Smooth muscle cell of the brain vasculature (primary cell): ENCODE measurements at regions not wholly inside any gene's neighbourhood (a gene's known extent, or its start where the extent isn't known, plus 50 kb on each side); places are given as distances from the start of the nearest gene placed in this dataset.

Source experiments
- DNase-seq: peaks from one replicate; pipeline ENCODE4 v3.0.0-alpha.2; 2012; ENCODE audit warnings: low read depth, low spot score

DNA sequence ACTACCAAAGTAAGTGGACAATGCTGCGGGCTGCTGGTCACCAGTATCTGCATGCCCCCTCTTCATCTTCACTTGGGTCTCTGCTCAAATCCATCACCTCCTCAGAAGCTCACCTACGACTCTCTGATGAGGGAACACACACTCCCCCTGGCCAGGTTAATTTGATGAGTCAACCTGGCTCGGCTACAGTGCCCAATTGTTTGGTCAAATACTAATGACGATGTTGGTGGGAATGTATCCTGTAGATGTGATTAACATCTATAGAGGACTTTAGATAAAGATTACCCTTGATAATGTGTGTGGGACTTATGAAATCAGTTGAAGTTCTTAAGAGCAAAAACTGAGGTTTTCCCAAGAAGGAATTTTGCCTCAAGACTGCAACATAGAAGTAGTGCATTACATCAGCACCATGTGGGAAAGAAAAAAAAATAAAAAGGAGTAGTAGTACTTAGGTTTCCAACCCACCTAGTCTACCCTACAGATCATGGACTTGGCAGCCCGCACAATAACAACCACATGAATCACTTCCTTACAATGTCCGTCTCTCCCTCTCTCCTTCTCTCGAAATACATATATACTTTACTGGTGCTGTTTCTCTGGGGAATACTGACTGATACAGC, 467.3 kb downstream of the DNAH5 start:
- no peak for DNase-seq

GRCh38 chr5:13472842-13473241, 471.6 kb downstream of the DNAH5 start:
- no peak for DNase-seq

- no peak for DNase-seq
These were observed 473.5 kb downstream of the DNAH5 start for GRCh38 chr5:13470975-13471374.

- no peak for DNase-seq
These were observed 474.2 kb downstream of the DNAH5 start for GRCh38 chr5:13470263-13470662.

DNA sequence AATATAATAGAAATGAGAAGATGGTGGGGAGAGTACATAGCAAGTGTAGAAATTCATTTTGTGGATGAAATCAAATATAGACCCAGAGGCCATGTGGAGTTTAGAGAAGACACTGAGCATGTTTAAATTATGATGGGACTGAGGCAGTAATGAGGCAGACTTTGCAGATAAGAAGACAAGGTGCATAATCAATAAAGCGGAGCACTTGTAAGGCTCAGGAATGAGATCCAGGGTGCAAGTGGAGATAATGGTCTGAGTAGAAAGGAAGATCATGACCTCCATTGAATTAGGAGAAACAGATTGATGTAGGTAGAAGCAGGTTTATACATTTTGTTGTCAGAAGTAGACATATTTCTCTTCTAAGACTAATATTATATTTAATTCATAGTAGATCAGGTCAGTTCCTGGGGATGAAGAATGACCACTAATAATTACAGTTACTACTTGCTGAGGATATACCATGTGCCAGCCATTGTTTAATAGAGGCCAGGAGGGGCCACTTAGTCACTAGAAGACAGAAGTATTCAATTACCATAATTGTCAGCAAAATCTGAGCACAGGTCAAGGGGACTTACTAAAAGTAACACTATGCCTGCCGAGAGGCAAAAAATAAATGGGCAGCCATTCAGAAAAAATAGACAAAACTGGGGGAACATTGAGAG, 479.8 kb downstream of the DNAH5 start:
- DNase-seq, result no peak

GRCh38 chr5:13460587-13460986, 483.9 kb downstream of the DNAH5 start:
- no peak for DNase-seq

DNA sequence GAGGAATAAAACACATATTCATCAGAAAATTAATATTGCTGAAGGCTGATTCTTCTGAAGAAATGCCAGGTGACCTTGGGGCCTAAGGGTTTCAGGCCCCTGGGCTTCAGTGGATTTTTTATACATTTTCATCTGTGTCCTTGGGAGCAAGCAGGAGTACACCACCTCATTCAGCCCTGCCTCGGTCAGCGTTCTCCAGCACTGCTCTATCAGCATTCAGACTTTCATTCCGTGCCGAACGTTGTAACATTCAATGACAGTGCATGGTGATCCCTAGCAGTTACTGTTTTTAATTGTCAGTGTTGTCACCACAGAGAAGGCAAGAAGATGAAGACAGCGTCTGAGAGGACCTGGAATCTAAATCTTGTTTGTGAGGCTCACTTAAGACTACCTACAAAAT, 490.4 kb downstream of the DNAH5 start:
- no peak for DNase-seq

GRCh38 chr5:13448843-13449242, 495.6 kb downstream of the DNAH5 start:
- DNase-seq, result no peak

GRCh38 chr5:13439430-13439829, 505.1 kb downstream of the DNAH5 start:
- no peak for DNase-seq

GRCh38 chr5:13427827-13428557, 516.5 kb downstream of the DNAH5 start:
- no peak for DNase-seq

GRCh38 chr5:13412040-13412595, 532.4 kb downstream of the DNAH5 start:
- DNase-seq, result no peak

- DNase-seq, result no peak
These were observed 535.9 kb downstream of the DNAH5 start for GRCh38 chr5:13408616-13409015.

- DNase-seq, result no peak
These were observed 541.1 kb downstream of the DNAH5 start for GRCh38 chr5:13403351-13403750.

GRCh38 chr5:13385066-13385465, 559.4 kb downstream of the DNAH5 start:
- DNase-seq, result no peak

GRCh38 chr5:13382232-13382631, 562.3 kb downstream of the DNAH5 start:
- no peak for DNase-seq

DNA sequence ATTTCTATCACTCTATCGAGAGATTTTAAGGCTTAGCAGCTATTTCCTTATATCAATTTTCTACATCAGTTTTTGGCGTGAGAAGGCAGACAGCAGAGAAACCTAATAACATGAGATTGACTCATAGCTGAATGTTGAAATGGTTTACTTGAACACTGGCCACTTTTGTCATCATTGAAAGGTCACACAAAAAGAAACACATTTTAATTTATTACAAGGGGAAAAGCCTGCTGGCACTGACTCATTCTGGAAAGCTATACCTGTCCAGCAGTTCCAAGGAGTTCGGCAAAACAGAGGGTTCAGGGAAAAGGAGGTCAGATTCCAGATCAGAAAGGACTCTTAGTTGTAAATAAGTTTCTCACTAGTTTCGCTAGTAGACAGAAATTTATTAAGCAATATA, 566.4 kb downstream of the DNAH5 start:
- DNase-seq, result no peak

GRCh38 chr5:13359344-13359743, 585.1 kb downstream of the DNAH5 start:
- DNase-seq, result no peak

GRCh38 chr5:13358342-13358741, 586.1 kb downstream of the DNAH5 start:
- DNase-seq, result no peak

DNA sequence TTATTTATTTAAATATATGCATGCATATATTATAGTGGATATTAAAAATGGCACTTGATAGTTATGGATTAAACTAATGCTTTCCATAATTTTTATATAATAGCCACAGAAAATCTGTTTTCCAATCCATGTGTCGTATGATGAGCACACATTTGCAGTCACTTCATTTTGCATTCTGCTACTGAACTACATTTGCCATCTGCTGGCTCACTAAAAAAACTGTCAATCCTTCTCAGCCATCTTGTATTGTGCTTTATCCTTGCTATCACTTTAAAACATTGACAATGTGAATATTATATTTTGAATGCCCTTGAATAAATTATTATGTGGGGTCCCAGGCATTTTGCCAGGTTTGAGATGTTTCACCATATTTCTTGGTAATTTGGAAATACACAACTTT, 586.6 kb downstream of the DNAH5 start:
- DNase-seq, result no peak

- no peak for DNase-seq
These were observed 588.3 kb downstream of the DNAH5 start for GRCh38 chr5:13356226-13356625.

DNA sequence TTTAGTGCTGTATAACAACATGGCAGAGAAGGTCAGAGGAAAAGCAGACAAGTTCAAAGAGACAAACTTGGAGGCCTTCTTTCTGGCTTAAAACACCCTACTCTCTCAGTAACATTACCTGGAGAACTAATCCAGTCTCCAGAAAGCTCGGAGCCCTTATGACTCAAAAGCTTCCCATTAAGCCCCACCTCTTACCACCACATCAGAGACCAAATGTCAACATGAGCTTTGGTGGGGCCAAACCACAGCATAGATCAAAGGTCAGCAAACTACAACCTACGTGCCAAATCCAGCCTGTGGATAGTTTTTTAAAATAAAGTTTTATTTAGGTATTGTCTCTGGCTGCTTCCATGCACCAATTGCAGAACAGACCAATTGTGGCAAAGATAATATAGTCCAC, 589.9 kb downstream of the DNAH5 start:
- no peak for DNase-seq

DNA sequence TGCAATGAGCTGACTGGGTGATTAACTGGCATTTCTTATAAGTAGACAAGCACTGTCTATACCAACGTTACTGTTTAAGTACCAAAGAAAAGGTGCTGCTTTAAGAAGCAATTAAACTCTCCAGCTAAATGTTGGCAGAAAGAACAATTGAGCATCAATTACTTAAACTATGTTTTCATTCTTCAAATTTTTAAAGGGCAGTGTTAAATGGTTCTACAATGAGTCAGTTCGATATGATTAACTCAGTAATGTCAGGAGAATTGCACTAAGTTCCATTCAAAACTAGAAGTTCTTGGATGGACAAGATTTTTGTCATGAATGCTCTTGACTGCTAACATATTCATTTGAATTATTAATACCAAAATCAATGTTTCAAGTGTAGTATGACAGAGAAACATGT, 593.7 kb downstream of the DNAH5 start:
- DNase-seq, result no peak

- DNase-seq, result no peak
These were observed 595.9 kb downstream of the DNAH5 start for GRCh38 chr5:13348568-13348967.
